Fibroblast of skin of scalp (primary cell): ENCODE measurements at regions not wholly inside any gene's neighbourhood (a gene's known extent, or its start where the extent isn't known, plus 50 kb on each side); places are given as distances from the start of the nearest gene placed in this dataset.

Experiments
- DNase-seq: peaks from one replicate; pipeline ENCODE4 v3.0.0-alpha.2; 2013

DNA sequence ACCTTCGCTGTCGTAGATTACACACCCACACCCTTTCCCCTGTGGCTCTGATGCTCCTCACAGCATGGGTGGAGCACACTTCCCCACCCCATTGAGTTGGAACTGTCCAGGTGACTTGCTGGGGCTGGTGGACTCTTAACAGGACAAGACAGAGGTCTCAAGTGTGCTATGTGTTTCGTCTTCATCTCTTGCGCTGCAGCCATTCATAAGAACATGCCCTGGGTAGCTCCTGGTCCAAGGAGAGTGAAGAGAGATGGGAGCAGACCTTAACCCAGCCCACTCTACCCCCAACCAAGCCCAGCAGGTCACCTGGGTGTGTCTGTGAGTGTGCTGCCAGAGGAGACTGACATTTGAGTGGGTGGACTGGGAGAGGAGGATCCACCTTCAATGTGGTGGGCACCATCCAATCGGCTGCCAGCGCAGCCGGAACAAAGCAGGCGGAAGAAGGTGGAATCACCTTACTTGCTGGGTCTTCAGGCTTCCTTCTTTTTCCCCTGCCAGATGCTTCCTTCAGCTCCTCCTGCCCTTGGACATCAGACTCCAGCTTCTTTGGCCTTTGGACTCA, 112.4 kb downstream of the HTR5A start:
- DNase-seq, result no peak

DNA sequence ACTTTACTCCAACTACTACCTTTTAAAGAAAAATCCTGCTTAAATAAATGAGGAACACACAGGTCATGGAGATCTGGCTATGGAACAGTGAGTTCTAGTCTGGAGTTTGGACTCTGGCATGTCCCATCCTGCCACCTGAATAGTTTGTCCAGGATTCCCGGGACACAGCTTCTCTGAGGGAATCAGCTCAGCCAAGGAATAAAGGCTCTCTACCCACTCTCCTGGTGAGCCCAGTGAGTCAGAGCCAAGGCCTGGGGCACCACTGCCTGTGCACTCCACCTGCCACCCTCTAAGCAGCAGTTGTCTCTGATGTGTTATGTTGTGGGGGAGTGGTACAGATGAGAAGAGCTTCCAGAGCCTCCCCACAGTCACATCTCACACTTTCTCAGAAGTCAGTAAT, 113.5 kb downstream of the HTR5A start:
- DNase-seq, result no peak

DNA sequence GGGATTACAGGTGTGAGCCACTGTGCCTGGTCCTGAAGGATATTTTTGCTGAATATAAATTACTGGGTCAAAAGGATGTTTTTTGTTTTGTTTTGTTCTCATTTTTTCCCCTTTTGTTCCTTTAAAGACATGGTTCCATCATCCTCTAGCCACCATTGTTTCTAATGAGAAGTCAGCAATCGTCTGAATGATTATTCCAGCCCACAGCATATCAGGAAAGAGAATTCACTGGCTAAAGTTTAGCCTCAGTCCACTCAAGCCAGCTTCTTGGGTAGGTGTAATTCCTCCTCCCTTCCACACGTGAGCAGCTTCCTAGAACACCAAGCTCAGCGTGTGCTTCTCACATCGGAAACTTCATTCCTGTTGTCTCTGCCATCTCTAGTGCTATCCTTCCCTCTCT, 112.8 kb upstream of the INSIG1 start:
- no peak for DNase-seq

DNA sequence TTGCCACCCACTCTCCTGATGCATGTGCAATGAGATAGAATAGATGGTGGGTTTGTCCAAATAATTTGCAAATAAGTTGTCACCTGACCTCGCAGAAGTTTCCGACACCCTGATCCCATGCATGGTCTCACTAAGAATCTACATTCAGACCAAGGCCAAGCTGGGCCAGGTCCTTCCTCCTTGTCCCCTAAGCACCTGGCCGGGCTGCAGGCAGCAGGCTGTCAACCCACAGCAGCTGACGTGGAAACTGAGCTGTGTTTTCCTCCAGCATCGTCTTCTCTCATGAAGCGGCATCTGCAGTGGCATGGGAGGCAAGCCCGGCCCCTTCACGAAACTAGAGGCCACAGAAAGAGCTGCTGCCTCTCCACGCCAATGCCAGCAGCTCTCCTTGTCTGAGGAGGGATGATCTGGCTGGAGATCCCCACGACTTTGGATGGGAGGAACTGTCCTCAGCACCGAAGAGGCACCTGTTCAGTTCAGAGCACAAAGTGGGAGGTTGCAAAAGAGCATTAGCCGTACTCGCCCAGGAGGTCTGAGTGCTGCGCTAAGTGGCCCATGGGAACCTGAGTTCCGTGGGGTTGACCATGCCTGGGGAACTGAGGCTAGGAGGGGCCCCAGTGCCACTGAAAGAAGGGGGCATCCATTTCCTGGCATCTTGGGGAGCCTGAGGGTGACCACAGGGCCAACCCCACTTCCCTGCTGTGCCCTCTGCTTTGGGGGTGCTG, 110.5 kb upstream of the INSIG1 start:
- DNase-seq, result no peak

DNA sequence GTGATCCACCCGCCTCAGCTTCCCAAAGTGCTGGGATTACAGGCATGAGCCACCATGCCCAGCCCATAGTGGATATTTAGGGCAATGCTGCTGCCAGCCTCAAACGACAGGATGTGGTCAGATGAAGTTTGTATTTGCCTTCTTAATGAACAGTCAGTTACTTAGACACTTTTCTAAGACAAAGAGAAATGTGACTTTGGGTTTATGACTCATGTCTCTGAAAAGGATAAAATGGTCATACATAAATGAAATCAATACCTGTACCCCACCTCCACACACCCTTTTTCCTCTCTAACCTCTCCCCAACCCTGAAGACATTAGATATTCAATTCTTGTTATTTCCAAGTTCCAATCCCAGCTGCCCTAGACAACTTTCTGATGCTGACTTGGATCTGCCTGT, 109.3 kb upstream of the INSIG1 start:
- DNase-seq, result no peak

DNA sequence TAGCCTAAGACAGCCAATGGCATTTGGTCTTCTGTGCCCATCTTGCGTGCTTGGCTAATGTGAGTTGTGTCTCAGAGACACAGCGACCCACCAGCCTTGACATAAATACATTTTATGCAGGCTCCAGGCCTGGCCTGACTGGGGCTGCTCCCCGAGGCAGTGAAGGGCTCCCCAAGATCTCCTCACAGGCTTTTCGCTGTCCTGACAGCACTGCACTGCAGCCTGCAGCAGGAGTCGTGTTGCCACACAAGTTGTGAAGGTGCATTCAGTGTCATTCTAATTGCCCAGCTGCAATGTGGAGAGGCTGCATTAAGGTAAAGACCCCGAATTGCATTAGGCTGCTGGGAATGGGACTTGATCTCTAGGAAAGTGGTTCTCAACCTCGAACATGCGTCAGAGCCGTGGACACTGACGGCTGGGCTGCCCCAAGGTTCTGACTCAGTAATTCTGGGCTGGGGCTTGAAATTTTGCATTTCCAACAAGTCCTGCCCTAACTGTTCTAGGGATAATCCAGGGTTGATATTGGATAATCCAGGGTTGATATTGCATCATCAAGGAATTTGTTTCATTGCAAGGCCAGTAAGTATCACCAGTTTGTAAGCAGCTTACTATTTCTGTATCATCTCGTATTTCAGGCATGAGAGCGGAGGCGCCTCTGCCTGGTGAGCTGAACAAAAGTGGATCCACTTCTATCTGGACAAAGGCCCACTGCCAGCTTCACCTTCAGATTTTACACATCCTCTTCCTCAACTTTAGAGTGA, 108.7 kb upstream of the INSIG1 start:
- DNase-seq, result peak; percentile 80

DNA sequence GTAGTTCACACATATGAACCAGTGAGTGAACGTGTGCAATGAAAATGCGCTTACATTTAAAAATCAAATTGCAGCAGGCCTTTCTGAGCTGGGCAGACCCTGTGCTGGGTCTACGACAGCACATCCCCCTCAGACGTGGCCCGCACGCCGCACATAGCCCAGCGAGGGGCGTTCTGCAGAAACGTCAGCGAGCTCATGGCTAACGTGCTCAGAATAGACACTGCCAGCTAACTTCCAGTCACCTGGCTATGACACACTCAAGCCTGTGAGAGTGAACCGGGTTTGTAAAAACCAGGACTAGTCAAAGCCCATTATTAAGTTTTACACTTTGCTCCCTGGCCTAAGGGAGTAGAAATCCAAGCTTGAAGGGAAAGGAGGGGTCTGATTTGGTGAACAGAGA, 108.1 kb upstream of the INSIG1 start:
- DNase-seq, result no peak

DNA sequence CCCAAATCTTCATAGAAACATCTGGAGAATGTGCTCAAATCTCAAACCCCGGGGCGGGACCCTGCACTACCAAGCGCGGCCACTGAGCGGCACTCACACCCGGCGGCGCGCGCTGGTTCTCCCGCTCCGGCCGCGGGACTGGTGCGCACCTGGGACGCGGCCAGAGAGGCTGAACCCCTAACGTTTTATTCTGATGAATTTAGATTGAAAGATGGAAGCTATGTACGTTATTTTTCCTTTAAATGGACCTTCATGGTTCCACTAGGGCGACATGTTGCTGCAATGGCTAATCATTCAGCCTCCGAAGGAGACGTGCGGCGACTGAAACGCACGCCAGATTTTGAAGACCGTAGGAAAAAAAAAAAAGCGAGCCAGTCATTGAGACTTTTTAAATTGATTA, 107.0 kb upstream of the INSIG1 start:
- peak; percentile 56 for DNase-seq

DNA sequence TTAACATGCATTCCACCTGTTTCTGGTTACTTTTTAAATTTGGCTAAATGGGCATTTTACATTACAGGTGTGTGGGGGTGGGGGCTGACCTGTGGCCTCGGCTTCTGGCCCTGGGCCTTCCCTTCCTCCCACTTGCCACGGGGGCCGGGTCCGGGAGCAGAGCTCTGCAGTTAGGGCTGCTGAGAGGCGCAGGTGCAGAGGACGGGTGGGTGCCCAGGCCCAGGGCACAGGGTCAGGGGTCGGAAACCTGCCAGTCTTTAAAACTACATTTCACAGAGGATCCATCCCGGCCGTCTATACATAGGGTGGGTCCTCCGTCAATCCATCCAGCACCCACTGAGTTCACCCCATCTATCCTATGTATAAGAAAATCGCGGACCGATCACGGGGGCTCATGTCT, 106.5 kb upstream of the INSIG1 start:
- no peak for DNase-seq

DNA sequence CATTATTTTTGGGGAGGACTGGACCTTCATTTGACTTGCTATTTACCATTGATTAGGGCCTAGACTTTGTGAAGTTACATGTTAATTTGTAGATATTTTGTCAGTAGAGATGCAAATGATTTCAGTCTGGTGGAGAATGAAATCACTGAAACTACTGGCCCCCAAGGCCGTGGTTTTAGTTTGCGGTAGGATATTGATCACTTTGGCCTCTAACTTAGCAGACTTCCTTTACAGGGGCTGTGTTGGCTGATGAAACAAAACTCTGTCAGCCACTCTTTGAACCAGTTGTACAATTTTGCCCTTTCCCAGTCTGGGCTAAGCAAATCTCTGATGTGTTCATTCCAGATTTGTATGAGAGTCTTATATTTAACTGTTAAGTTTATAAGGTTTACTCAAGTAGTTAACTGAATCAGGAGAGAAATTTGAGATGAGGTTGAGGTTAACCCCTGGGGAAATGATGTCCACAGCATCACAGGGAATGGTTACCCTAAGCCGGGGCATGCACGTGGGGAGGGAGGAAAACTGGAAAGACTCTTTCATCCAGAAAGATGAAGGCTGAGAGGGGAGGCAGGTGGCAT, 105.7 kb upstream of the INSIG1 start:
- no peak for DNase-seq

DNA sequence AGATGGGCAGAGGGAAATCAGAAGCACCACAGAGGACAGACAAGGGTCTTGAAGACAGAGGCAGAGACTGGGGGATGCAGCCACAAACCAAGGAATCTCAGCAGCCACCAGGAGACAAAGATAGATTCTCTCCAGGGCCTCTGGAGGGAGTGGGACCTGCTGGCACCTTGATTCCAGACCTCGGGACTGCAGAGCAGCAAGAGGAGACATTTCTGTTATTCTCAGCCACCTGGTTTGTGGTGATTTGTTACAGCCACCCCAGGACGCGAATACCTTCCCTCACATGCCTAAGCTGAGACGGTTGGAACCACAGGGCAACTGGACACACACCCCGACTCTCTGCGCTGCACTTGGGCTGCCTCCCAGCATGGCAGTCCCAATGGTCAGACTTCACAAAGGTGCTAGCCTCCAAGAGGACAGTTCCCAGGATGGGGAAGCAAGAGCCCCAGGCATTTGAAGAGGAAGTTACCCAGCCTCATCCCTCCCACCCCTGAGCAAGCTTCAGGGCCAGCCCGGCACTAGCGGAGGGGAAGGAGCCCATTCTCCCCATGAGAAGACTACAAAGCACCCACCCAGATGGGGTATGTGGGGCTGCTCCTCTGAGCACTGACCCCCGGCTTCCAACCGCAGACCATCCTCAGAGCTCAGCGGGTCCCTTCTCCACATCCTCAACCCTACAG, 104.6 kb upstream of the INSIG1 start:
- no peak for DNase-seq

DNA sequence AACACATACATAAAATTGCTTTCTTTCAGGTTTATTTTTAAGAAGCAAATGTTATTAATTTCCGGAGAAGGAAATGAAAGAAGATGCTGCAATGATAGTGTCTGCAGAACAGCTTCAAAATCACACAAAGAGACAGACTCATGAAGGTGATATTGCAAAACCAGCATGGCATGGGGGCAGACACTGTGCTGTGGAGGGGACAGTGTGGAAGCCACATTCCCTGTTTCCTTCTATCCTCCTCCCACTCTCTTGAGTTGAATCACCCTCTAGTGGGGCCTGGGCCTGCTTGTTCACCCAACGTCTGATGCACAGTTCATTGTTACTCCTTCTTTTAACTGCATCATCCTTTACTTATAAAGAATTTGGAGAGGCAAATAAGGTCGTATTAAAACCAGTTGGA, 104.0 kb upstream of the INSIG1 start:
- DNase-seq, result no peak

DNA sequence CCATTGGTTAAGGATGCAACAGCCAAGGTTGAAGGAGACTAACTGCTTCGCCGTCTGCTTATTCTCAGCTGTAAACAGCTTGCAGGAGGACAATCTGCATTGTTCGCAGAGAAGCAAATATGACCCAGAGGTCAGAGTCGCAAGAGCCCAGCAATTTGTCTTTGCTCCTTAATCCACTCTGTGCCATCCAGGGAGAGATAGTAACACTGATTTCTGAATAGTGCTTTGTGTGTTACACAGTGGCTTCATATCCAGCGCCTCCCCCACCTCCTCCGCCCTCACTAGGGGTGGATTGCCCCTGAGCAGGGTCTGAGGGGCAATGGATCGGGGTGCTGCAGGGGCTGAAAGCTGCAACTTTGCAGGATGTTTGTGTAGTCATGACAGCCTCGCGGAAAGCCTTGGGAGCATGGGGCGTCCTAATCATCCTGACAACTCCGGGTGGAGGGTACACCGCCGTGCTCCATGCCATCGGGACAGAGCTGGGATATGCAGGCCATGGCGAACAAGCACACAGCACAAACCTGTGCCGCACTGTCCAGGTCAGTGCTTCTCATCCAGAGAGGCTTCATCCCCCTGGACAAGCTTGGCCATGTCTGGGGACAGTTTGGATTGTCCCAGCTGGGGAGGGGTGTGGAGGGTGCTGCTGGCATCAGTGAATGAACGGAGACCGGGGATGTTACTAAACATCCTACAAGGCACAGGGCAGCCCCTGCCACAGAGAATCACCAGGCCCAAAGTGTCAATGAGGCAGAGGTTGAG, 103.1 kb upstream of the INSIG1 start:
- no peak for DNase-seq

DNA sequence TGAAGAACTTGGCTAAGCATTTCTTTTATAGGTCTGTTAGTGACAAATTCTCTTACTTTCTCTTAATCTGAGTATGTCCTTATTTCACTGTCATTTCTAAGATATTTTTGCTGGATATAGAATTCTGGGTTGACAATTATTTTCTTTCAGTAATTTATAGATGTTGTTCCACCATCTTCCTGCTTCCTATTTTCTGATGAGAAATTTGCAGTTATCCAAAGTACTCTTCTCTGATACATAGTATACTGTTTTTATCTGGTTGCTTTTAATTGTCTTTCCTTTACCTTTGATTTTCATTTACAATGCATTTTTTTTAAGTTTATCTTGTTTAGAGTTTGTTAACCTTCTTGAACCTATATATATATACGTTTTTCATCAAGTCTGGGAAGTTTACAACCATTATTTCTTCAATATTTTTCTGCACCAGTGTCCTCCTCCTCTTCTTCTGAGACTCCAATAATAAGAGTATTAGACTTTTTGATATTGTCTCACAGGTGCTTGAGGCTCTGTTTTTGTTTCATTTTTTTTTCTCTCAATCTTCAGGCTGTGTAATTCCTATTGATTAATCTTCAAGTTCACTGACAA, 101.6 kb upstream of the INSIG1 start:
- DNase-seq, result no peak

DNA sequence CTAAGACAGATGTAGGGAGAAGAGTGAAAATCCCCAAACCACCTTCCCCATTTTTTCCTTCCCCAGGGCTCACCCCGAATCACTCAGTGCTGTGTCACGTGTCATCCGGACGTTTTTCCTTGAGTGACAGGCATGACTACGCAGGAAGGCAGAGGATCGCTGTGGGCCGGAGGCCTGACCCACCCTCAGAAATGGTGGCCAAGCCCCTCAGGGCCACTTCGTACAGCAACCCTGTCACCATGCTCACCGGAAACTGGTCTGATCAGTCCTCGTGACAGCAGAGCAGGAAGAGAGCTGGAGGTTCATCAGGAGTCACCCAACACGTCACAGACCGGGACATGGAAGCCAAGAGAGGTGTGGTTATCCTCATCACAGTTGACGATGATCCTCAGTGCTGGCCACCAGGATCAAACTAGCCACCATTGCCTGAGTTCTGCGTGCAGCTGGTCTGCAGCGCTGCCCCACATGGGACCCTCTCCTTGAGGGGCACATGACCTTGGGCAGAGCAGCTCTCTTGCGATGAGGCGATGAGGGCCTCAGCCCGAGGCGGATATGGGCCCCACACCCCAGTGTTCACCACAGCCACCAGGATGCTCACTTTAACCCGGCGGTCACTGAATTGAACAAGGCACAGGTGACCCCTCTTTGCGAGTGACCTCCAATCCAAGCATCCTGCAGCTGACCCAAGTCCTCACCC, 99.3 kb upstream of the INSIG1 start:
- no peak for DNase-seq

DNA sequence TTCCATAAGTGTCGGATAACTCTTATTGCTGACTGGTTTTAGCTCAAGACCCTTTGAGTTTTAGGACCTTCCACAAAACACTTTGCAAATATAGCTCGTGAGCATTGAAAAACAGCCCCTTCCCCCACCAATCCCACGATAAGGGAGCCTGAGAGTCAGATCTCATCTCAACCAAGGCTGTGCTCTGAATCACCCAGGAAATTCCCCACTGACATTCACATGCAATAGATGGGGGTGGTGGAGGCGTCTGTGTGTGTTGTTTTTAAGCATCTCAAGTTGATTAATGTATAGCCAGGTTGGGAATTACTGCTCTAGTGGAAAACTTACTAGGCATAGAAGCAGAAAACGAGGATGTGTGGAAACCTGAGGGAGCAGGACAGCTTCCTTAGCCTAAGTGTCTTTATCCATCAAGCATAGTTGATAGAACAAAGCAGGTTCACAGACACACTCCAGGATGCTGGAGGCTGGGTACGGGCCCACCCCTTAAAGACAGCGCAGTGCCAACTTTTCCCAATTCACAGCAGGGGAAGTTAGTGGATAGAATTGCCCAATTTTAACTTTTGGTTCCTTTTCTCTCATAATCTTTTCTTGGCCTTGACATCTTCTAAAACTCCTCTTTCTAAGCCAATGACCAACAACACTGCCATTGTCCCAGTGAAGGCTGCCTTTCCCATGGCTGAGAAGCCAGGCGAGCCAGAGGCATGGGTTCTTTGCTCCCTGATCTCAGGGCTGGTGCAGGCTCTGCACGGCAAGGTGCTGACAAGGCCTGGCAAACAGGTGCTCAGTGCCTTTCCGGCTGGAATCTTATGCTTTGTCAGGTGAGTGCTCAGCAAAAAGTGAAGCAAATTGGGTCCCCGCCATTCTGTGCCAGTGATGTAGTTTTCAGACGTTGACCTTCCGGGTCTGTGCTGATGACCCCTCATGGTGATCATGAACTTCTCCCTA, 98.5 kb upstream of the INSIG1 start:
- peak; percentile 83 for DNase-seq

DNA sequence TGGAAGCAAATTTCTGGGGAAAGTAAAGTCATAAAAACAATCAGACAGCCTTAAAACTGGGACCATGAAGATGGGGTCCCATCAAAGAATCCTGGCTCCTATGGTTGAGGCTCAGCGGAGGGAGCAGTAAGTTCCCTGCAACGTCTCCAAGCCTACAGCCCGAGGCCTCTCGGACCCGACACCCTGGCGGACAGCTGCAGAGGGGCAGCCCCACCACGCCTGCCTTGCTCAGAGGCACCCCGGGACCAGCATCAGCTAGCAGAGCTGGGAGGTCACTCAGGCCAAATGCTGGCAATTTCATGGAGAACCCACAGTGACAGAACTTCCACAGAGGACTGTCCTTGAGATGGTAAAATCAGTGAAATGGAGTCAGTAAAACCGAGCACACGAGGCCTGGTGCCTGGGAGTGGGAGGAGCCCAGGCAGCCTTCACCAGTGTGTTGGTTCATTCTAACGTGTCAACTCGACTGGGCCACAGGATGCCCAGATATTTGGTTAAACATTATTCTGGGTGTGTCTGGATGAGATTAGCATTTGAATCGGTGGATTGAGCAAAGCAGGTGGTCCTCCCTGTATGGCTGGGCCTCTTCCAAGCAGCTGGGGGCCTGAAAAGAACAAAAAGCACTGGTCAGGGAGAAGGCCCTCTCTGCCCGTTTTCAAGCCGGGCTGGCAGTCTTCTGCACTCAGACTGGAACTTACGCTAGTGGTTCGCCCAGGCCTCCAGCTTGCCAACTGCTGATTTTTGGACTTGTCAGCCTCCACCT, 96.2 kb upstream of the INSIG1 start:
- no peak for DNase-seq

DNA sequence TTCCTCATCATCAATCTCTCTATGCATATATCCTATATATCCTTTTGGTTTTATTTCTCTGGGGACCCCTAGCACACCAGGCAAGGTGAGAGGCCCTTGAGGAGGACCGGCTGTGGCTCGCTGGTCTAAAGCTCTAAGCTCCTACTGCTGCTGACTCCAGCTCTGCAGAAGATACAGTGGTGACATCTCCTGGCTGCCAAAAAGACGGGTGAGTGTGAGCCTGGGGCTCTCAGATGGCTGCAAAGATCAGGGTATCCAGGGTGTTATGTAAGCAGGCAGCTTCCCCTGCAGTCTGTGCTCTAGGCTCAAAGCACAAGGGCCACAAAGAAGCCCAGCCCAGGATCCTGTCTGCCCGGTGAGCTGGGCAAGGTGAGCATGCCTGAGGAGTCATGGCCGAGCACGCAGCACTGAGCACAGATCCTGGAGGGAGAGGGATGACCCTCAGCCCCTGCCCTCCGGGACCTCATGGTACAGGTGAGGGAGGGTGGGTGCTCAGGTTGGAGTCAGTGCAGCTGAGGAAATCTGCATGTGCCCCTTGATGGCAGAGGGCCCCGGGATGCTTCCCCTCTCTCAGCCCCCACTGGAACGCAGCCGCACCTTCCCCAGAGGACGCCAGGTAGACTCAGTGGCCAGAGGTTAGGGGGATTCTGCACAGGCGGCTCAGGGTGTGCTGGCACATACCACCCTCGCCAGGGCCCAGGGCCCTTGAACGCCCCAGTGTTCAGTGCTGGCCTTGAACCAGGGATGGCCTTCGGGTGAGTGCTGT, 95.4 kb upstream of the INSIG1 start:
- DNase-seq, result no peak
